C4-2B (cell line): ENCODE measurements at regions not wholly inside any gene's neighbourhood (a gene's known extent, or its start where the extent isn't known, plus 50 kb on each side); places are given as distances from the start of the nearest gene placed in this dataset.

ENCODE experiments used
- H3K27ac ChIP-seq: fragments of 450-650 bp; 2 replicates; pipeline ENCODE4 v1.5.1; 2017
- ZFX ChIP-seq: fragments of 450-650 bp; IDR thresholded peaks from 2 replicates; pipeline ENCODE4 v1.6.1; 2017
- TF ChIP-seq, protein P1 (sequence below): fragments of 450-650 bp; conservative IDR thresholded peaks from 2 replicates; pipeline ENCODE4 v1.5.1; 2017; ENCODE audit warnings: mild to moderate bottlenecking

DNA sequence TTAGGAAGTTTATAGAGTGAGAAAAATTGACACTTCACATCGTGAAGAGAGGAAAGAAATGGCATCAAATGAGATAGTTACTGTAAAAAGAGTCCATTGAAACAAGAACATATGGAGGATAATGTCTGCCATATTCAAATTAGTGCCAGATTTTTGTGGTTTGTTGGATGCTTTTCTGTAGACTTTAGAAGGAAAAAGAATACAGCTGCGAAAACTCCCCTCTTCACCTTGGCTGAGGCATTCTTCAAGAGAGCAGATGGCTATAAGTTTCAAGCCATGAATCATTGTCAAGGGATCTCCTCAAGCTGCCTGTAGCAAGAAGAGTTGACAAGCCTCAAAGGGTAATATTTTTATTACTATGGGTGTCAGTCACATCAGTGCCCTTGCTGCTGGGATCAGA, 507.4 kb upstream of the RAG2 start:
- H3K27ac ChIP-seq = no peak overlapping the region
- TF ChIP-seq, protein P1, sequence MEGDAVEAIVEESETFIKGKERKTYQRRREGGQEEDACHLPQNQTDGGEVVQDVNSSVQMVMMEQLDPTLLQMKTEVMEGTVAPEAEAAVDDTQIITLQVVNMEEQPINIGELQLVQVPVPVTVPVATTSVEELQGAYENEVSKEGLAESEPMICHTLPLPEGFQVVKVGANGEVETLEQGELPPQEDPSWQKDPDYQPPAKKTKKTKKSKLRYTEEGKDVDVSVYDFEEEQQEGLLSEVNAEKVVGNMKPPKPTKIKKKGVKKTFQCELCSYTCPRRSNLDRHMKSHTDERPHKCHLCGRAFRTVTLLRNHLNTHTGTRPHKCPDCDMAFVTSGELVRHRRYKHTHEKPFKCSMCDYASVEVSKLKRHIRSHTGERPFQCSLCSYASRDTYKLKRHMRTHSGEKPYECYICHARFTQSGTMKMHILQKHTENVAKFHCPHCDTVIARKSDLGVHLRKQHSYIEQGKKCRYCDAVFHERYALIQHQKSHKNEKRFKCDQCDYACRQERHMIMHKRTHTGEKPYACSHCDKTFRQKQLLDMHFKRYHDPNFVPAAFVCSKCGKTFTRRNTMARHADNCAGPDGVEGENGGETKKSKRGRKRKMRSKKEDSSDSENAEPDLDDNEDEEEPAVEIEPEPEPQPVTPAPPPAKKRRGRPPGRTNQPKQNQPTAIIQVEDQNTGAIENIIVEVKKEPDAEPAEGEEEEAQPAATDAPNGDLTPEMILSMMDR = no peak
- no peak for TF ChIP-seq ZFX

DNA sequence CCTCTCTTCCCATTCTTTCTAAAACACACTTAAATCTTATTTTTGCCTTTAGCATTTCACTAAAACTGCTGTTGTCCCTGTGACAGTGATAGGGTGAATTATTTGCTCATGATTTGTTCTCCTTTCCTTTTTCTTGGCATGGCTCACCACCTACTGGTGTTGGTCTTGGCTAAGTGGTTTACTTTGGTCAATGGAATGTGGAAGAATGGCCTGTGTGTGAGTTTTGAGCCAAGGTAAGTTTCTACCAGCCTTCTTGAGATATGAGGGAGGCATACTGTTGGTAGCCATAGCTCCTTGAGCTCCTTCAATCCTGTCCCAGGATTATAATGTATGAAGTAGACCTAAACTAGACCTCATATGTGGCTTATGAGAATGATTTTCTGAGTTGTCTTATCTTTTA, 506.3 kb upstream of the RAG2 start:
- no peak for TF ChIP-seq ZFX
- TF ChIP-seq, protein P1 = no peak
- H3K27ac ChIP-seq = no peak overlapping the region

GRCh38 chr11:37100008-37100407, 502.0 kb upstream of the RAG2 start:
- H3K27ac ChIP-seq = no peak overlapping the region
- TF ChIP-seq, protein P1 = no peak

DNA sequence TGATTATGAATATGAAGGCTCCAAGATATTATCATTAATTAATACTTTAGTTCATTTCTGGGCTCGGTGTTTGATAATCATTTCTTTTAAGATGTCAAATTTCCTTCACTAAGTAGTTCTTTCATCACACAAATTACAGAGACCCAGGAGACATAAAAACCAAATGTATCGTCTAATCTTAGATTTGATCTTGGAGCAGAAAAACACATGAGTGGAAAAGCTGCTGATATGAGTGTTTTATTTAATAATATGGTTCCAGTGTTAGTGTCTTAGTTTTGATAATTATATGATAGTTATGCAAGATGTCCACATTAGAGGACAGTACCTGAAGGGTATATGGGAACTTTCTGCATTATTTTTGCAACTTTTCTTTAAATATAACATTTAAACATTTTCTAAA, 494.5 kb upstream of the RAG2 start:
- no peak for TF ChIP-seq ZFX
- TF ChIP-seq, protein P1 = no peak
- H3K27ac ChIP-seq = no peak overlapping the region

- no peak overlapping the region for H3K27ac ChIP-seq
- TF ChIP-seq, protein P1 = no peak
- no peak for TF ChIP-seq ZFX
Measured at GRCh38 chr11:37089439-37089838, 491.4 kb upstream of the RAG2 start.

GRCh38 chr11:37088573-37088910, 490.5 kb upstream of the RAG2 start:
- TF ChIP-seq, protein P1 = no peak
- no peak for TF ChIP-seq ZFX
- no peak overlapping the region for H3K27ac ChIP-seq

DNA sequence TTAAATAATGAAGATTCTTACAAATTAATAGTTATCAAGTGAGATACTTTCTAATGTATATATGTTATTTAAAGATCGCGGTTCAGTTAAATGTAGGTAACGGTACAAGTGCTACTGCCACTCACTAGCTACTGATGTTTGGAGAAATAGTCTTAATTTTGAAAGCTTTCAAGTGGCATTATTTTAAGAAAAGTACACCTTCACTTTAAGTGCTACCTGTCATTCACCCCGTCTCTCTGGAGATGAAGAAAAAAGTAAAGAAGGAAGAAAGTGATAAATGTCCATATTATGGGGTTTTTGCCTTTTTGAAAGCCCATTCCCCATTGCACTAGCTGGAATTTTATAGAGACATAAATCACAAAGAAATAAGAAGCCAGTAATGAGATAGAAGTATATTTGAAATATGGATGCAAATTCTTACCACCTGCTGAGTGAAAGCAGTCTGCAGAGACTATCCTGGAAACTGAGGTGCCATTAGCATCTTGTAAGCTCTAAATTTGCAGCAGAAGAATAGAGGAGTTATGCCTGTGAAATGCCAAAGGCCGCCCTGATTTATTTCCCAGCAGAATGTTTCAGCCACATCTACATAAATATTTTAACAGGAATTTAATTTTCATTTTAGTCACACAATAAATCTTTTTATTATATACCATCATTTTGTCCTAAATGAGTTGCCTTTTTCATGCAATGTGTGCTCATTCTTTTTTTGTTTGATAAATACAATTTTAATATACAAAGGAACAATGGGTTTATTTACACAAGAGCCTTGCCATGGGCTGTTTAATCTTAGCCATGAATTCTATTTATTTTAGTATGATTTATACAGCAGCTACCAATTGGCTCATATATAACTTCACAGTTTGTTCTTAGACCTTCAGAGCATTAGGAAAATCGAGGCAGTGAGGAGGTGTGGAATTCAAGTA, 489.9 kb upstream of the RAG2 start:
- TF ChIP-seq, protein P1 = no peak
- TF ChIP-seq ZFX = no peak
- H3K27ac ChIP-seq = no peak overlapping the region
